ENCODE measurements at regions not wholly inside any gene's neighbourhood (a gene's known extent, or its start where the extent isn't known, plus 50 kb on each side); places are given as distances from the start of the nearest gene placed in this dataset.

DNA sequence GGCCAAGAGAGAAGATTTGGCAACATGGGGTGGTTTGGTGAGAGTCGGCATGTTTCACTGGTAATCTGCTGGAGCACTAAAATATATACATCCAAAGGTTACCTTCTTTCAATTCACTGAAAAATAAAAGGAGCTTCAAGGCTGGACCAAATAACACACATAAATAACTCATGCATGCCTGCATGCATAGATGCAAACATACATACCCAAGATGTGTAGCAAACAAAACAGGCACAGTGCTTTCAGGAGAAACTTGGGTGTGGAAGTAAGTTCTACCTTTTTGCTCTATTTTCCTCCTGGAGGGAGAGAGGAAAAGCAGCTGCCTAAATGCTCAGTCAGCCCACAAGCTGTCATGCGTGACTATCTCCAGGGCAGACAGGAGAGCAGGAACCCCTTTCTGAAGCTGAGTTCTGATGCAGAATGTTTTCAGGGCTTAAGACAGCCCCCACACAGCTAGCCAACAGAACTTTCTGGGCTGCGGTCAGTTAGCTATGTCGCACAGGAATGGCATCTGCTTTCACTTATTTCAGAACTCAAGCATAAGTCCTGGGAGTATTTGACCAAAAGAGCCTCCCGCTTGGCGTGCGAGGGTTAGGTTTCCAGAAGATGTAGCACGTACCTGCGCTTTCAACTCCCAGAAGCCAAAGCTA, 166.2 kb downstream of the TOMM20 start:
- TF ChIP-seq POLR2AphosphoS5 (IDR thresholded peaks at IDR 0.05; ENCODE audit: low read depth, low read length) = peak; percentile 62; the same call in 1 of the 2 replicates
- TF ChIP-seq POLR2A (IDR thresholded peaks at IDR 0.05; ENCODE audit: low read depth, low read length) = peak; percentile 72
- TF ChIP-seq TAF1 (IDR thresholded peaks at IDR 0.05; ENCODE audit: borderline replicate concordance, low read depth, low read length) = no peak; the same call in 1 of the 2 replicates
